GM12865 (cell line): ENCODE measurements at regions not wholly inside any gene's neighbourhood (a gene's known extent, or its start where the extent isn't known, plus 50 kb on each side); places are given as distances from the start of the nearest gene placed in this dataset.
"Not testable (repeated sequence)": the region's sequence is repeated elsewhere in the genome, so short reads cannot be mapped to it uniquely, and the experiment has no call there.

Source experiments
- DNase-seq: peaks from one replicate; pipeline ENCODE4 v3.0.0; 2010; ENCODE audit warnings: low read depth
- H3K4me3 ChIP-seq: 2 replicates; pipeline ENCODE4 v1.5.1; 2011; ENCODE audit warnings: mild to moderate bottlenecking, low read depth, low read length, control low read depth
- TF ChIP-seq, protein P1 (sequence below): IDR thresholded peaks from 2 replicates; pipeline ENCODE4 v1.5.1; 2011; ENCODE audit warnings: low read length, control low read depth, low read depth, inconsistent platforms; ENCODE audit not compliant: insufficient read depth; ENCODE audit errors: missing control alignments

DNA sequence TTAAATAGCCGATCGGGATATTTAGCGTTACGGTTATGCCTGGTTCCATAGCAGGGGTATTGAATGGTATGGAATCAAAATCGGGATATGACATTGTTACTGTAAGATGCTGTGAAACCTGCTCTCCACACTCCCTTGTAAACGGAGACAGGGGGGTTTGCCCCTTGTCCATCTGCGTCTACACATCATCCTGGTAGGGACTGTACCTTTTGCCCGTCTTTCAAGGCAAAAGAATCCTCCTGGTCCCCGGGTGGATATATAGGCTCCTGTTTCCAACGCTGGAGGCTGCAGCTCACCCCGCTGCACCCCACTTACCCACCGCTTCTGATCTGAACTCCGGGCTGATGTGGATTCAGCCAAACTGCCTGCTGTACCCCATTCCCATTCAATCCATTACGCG is 189.1 kb downstream of the SHOX start:
- no peak for DNase-seq
- TF ChIP-seq, protein P1, sequence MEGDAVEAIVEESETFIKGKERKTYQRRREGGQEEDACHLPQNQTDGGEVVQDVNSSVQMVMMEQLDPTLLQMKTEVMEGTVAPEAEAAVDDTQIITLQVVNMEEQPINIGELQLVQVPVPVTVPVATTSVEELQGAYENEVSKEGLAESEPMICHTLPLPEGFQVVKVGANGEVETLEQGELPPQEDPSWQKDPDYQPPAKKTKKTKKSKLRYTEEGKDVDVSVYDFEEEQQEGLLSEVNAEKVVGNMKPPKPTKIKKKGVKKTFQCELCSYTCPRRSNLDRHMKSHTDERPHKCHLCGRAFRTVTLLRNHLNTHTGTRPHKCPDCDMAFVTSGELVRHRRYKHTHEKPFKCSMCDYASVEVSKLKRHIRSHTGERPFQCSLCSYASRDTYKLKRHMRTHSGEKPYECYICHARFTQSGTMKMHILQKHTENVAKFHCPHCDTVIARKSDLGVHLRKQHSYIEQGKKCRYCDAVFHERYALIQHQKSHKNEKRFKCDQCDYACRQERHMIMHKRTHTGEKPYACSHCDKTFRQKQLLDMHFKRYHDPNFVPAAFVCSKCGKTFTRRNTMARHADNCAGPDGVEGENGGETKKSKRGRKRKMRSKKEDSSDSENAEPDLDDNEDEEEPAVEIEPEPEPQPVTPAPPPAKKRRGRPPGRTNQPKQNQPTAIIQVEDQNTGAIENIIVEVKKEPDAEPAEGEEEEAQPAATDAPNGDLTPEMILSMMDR, result no peak
- H3K4me3 ChIP-seq, result no peak overlapping the region

DNA sequence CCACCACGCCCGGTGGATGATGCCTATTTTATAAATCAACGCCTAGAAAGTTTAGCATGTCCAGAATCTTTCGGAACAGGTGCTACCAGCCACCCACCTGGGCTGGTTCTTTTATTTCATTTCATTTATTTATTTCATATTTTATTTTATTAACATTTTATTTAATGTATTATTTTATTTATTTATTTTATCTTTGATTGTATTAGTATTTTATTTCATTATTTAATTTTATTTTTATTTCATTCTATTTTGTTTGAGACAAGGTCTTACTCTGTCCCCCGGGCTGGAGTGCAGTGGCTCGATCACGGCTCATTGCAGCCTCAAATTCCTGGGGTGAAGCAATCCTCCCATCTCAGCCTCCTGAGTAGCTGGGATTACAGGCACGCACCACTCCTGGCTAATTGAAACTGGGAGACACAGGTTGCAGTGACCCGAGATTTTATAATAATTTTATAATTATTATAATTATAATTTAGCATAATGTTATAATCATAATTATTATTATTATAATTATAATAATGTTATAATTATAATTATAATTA is 187.2 kb downstream of the SHOX start:
- DNase-seq, result no peak

DNA sequence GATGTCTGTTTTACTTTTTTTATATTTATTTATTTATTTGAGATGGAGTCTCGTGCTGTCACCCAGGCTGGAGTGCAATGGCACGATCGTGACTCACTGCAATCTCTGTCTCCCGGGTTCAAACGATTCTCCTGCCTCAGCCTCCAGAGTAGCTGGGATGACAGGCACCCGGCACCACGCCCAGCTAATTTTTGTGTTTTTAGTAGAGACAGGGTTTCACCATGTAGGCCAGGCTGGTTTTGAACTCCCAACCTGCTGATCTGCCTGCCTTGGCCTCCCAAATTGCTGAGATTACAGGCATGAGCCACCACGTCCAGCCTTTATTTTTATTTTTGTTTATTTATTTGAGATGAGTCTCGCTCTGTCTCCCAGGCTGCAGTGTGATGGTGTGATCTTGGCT is 186.6 kb downstream of the SHOX start:
- H3K4me3 ChIP-seq, DNase-seq: not testable (repeated sequence)

More for the DNA sequence above, 187.2 kb downstream of the SHOX start:
- no peak overlapping the region for H3K4me3 ChIP-seq
- TF ChIP-seq, protein P1, result no peak

DNA sequence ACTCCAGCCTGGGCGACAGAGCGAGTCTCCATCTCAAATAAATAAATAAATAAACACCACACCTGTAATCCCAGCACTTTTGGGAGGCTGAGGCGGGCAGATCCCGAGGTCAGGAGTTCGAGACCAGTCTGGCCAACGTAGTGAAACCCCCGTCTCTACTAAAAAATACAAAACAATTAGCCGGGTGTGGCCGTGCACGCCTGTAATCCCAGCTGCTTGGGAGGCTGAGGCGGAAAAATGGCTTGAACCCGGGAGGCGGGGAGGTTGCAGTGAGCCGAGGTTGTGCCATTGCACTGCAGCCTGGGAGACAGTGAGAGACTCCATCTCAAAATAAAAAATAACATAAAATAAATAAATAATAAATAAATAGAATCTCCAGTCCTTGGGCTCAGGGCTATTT is 185.8 kb downstream of the SHOX start:
- TF ChIP-seq, protein P1, result no peak
- no peak for DNase-seq

DNA sequence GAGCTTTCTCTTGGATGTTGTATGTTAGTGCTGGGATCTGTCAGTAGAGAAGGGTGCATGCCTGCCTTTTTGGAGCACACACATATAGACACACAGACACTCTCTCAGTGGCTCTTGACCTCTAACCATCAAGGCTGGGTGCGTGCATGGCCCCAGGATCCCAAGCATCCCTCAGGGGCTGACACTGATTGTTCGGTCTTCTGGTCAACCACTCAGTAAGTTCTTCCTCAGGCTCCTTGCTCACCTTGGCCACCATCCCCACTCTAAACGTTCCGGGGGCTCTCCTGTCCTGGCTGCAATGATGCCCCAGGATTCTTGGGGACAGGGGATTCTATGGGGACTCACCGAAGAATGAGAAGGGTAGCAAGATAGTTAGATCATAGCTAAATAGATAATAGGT is 179.6 kb downstream of the SHOX start:
- H3K4me3 ChIP-seq, result no peak overlapping the region
- TF ChIP-seq, protein P1, result no peak
- DNase-seq, result no peak

More for the DNA sequence above, 185.8 kb downstream of the SHOX start:
- H3K4me3 ChIP-seq, result no peak overlapping the region

DNA sequence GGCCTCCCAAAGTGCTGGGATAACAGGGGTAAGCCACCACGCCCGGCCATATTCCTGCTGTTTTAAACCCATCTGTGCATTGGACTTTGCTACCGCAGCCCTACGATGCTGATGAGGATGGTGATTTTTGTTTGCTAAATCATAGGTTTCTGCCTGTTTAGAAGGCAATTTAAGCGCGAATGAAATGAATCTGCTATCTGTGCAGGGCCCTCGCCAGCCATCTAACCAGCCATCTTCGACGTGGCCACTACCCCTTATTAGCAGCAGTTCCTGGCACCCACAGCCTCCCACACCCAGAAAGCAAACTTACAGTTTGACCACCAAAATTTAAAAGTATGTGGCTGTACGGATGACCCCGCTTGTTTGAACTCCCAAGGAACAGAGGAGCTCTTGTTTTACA is 178.5 kb downstream of the SHOX start:
- TF ChIP-seq, protein P1, result no peak
- H3K4me3 ChIP-seq, result no peak overlapping the region
- DNase-seq, result no peak

DNA sequence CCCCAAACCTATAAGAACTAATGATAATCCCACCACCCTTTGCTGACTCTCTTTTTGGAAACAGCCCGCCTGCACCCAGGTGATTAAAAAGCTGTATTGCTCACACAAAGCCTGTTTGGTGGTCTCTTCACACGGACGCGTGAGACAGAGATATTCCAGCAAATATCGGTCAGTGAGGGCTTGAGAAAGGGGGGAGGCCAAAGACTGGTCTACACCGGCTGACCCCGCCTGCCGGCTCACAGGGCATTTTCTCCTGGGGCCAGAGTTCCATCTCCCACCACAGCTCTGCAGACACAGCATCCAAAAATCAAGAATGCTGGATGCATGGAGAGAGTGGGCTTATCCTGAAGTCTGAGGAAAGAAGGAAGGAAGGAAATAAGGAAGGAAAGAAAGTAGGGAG is 176.0 kb downstream of the SHOX start:
- TF ChIP-seq, protein P1, result no peak
- no peak overlapping the region for H3K4me3 ChIP-seq
- DNase-seq, result no peak
